Choroid plexus epithelial cell (primary cell): ENCODE measurements at regions not wholly inside any gene's neighbourhood (a gene's known extent, or its start where the extent isn't known, plus 50 kb on each side); places are given as distances from the start of the nearest gene placed in this dataset.

Experiments
- DNase-seq: peaks from one replicate; pipeline ENCODE4 v3.0.0-alpha.2; 2010; ENCODE audit warnings: low read depth
- H3K4me3 ChIP-seq: 2 replicates; pipeline ENCODE4 v1.5.1; 2011; ENCODE audit warnings: low read depth, mild to moderate bottlenecking, control low read depth, low read length, moderate library complexity
- TF ChIP-seq, protein P1 (sequence below): conservative IDR thresholded peaks from 2 replicates; pipeline ENCODE4 v1.5.1; 2011; ENCODE audit warnings: low read depth, mild to moderate bottlenecking, control low read depth, inconsistent platforms, low read length, moderate library complexity

DNA sequence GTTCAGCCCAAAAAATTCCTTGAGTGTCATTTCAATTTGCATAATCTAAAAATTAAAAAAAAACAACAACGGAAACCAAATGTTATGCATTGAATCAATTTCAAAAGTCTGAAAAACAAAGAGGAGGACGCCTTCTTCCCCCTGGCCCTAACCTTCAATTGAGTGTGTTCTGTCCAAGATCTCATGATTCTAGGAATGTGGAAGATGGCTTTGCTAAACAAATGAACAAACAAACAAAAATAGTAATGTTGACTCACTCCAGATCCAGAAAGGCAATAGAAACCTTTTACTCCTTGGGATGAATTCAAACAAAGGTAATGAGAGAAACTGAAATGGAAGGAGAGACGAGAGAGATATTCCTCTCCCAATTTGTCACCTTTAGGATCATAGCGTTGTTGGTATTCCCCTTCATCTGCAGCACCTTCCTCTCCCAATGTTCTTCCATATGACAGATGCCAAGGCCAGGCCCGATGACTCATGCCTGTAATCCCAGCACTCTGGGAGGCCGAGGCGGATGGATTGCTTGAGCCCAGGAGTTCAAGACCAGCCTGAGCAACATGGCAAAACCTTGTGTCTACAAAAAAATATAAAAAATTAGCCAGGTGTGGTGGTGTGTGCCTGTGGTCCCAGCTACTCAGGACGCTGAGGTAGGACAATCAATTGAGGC lies 109.2 kb upstream of the ADGRF1 start:
- no peak for DNase-seq
- no peak overlapping the region for H3K4me3 ChIP-seq
- TF ChIP-seq, protein P1, sequence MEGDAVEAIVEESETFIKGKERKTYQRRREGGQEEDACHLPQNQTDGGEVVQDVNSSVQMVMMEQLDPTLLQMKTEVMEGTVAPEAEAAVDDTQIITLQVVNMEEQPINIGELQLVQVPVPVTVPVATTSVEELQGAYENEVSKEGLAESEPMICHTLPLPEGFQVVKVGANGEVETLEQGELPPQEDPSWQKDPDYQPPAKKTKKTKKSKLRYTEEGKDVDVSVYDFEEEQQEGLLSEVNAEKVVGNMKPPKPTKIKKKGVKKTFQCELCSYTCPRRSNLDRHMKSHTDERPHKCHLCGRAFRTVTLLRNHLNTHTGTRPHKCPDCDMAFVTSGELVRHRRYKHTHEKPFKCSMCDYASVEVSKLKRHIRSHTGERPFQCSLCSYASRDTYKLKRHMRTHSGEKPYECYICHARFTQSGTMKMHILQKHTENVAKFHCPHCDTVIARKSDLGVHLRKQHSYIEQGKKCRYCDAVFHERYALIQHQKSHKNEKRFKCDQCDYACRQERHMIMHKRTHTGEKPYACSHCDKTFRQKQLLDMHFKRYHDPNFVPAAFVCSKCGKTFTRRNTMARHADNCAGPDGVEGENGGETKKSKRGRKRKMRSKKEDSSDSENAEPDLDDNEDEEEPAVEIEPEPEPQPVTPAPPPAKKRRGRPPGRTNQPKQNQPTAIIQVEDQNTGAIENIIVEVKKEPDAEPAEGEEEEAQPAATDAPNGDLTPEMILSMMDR, result no peak

DNA sequence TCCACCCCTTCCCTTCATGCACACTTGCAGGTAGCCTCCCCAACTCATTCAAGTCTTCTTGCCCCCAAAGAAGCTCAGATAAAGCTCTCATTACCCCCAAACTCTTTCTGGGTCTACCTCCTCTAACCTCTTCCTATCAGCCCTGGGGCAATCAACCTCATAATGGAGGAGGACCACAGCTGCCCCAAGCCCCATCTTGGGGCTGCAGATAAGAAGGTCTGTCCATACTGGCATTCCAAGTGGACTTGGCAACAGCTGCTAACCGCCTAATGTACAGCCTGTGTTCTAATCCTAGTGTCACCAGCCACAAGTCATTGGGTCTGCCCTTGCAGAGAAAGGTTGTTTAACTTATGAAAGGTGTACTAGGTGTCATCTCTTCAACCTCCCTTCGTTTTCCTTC lies 107.4 kb upstream of the ADGRF1 start:
- TF ChIP-seq, protein P1, result no peak
- no peak for DNase-seq
- H3K4me3 ChIP-seq, result no peak overlapping the region

DNA sequence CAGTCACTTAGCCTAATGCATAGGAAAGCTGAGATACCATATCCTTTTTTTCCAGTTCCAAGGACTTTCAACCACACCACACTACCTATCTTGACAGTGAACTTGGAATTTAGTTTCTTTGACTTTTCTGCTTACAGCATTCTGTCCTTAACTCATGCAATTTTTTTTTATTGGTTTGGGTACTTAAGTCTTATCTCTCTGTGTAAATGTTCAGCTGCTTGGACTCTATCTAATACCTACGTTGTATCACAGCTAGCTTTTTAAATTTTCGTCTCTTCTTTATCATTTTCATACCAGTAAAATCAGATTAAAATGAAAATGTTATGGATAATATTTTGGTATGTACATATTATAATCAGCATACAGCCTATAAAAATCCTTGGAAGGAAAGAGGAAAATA lies 106.9 kb upstream of the ADGRF1 start:
- TF ChIP-seq, protein P1, result no peak
- no peak for DNase-seq
- H3K4me3 ChIP-seq, result no peak overlapping the region

DNA sequence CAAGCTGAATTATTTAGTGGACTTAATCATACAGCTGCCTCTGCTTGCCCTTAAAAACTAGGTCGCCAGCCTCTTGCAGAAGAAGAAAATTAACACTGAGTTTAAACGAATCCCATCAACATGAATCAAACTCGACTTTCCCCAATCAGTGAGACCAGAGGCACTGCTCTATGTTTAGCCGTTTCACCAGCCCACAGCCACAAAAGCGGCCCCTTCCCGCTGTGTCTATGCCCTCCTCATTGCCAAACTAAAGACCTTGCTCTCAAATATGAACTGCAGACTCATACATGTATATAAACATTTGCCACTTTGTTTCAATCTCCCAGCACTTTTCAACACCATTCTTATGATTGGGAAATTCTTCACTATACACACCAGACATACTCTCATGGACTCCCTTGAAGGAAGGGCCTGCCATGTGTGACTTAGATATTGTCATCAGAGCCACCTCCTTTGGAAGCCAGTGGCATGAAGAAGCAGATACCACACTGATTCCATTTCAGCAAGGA lies 105.8 kb upstream of the ADGRF1 start:
- TF ChIP-seq, protein P1, result no peak
- DNase-seq, result peak; percentile 54
- H3K4me3 ChIP-seq, result no peak overlapping the region

DNA sequence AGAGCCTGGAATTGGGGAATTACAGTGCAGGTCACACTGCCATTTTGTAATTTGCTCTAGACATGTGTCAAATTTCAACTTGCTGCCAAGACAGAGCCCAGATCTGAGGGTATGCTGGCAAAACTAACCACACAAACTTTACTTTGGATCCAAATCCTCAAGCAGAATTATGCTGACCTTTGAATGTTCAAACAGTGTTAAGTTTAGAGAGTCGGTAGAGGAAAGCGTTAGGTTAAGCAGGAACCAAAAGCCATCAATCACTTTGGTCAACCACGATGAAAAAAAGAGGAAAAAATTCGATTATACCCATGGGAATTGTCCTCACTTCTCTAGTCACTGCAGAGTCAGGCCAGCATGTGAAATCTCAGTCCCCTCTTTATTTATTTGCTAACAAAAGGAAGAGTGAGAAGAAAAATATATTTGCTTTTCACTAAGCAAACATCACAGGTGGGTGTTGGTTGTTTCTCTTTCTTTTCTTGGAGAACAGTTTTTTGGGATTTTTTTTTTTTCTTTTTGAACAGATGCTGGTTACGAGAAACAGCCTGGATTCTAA lies 105.1 kb upstream of the ADGRF1 start:
- no peak for DNase-seq
- TF ChIP-seq, protein P1, result no peak
- no peak overlapping the region for H3K4me3 ChIP-seq

DNA sequence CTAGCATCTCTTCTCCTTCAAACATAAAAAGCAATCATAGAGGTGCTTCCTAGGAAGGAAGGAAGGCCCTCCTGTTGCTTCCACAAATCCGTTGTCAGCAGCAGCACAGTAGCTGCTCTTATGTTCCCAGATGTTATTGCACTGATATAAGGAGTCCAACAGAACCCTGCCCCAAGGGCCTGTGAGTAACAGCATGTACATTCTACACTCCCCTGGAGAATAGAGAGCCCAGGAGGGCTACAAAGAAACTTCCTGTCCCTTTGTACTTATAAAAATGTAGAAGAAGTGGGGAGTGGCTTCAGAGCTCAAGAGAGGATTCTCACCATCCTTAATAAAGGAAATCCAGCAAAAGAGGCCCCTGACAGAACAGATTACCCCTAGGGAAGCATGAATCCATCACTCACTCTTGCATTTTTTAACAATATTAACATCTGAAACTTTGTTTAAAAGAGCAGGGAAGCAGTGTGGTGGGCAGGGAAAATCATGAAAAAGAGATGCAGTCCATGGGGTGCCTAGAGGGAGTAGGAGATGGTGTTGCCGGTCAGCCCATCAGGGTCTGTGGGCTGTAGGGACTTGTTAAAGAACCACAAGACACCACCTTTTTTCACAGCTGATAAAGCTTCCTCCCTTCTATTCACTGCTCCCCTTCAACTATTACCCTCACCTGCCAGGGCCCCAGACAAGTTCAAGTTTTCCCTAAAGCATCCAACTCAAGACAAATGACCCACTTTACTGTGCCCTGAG lies 104.5 kb upstream of the ADGRF1 start:
- TF ChIP-seq, protein P1, result no peak
- DNase-seq, result peak; percentile 78

More for the DNA sequence above, 104.5 kb upstream of the ADGRF1 start:
- H3K4me3 ChIP-seq, result no peak overlapping the region
